ENCODE measurements at regions not wholly inside any gene's neighbourhood (a gene's known extent, or its start where the extent isn't known, plus 50 kb on each side); places are given as distances from the start of the nearest gene placed in this dataset.

DNA sequence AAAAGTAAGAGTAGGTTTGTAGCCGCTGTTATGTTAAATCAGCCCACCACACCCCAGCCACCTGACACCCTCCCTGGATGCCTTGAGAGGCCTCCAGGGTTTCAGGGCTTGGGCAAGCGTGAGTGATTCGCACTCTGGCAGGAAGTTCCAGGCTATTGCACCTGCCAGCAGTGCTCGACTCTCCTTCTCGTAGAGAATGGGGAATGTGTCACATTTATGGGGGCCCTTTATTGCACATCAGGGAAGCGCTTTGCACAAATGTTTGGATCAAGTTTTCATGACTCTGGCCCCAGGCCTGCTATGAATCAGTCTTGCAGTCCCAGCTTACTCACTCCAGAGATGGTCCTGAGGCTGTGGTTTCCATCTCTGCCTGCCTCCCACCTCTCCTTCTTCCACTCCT lies 66.1 kb upstream of the ADRA1B start:
- no peak for DNase-seq (ENCODE audit: low read depth, low spot score)

DNA sequence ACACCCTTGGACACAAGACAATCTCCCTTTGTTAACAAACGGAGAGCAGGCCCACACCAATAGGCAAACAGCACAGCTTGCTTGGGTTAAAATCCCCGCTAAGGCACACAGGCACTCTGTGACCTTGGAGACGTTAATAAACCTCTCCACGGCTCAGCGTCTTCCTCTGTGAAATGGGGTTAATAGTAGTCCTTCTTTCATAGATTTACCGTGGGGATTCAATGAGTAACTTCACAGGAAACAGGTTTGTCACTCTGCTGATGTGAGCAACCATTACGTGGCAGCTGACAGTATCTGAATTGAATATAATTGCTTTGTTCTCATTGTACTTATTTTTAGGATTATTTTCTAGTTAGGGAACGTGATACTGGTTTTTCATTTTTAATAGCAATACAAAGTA lies 65.2 kb upstream of the ADRA1B start:
- DNase-seq (ENCODE audit: low read depth, low spot score) = no peak

DNA sequence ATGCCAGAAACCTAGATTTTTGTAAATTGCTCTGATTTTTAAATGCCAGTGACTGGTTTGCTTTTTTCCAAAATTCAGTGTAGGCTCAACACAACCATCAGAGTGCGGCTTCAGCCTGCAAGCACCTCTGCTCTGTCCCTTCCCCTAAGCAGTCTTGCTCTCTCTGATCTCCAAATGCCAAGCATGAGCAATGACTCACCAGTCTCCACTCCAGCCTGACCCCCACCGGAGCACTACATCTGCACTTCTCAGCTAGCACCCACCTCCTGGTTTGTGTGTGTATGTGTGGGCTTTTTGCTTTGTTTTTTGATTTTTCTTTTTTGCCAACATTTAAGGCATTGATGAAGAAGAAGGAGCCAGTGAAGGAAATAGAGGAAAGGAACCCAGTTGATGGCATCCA lies 61.4 kb upstream of the ADRA1B start:
- DNase-seq (ENCODE audit: low read depth, low spot score) = no peak

DNA sequence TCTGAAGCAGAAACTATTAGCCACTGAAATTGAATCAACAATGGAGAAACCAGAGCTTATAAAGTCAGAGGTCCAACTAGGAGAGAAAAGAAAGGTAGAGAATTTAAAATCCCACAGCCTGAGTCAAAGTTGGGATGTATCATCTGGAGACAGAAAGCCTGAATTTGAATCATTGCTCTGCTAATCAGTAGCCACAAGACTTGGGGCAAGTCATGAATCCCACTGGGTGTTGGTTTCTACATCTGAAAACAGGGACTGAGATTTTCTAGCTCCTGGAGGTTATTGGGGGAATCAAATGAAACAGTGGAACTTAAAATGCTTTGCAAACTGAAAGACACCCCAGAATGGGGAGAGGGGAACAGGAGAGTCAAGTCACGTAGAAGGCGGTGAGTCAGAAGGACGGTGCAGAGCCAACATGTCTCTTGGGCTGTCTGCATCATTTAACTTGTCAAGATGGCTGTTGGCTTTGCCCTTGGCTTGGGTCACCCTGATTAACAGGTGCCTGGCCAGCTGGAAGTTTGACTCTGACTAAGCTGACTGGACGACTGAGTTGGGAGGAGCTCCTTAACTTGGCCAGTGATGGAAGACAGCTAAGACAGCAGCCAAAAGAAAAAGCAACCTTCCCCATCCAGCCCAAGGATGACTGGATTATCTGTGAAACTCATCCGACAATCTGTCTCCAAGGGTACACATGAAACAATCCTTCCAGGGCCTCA lies 60.6 kb upstream of the ADRA1B start:
- DNase-seq (ENCODE audit: low read depth, low spot score) = no peak

DNA sequence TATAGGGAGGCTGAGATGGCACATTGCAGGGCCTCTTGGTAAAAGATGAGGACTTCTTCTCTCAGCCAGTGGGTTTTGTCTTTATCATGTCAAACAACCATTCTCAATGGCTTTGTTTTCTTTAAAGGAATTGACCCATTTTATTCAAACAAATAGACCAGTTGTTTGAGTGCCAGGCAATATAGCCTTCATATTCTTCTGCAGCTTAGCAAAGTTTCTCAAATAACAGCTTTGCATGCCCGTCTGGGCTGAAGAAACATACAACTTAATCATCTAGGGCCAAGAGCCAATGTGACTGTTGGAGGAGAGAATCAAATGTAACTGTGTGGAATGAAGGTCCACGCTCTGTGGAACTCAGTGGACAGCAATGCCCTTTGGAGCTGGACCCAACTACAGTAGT lies 57.4 kb upstream of the ADRA1B start:
- no peak for DNase-seq (ENCODE audit: low read depth, low spot score)

DNA sequence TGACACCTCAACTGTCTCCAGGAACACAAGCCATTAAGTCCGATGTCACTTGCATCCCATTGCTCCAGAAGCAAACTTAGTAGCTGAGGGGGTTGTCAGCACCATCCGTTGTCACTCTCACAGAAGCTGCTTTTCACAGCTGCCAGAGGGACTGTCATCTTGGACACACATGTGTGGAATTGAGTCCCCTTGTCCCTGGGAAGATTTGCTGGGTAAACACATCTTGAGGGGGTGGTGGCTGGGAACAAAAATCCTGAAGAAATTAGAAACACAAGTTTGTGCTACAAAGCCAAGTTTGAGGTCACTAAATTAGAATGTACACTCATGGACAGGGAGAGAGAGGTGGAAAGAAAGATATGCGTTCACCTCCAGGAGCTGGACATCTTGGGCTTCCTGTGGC lies 55.2 kb upstream of the ADRA1B start:
- no peak for DNase-seq (ENCODE audit: low read depth, low spot score)

DNA sequence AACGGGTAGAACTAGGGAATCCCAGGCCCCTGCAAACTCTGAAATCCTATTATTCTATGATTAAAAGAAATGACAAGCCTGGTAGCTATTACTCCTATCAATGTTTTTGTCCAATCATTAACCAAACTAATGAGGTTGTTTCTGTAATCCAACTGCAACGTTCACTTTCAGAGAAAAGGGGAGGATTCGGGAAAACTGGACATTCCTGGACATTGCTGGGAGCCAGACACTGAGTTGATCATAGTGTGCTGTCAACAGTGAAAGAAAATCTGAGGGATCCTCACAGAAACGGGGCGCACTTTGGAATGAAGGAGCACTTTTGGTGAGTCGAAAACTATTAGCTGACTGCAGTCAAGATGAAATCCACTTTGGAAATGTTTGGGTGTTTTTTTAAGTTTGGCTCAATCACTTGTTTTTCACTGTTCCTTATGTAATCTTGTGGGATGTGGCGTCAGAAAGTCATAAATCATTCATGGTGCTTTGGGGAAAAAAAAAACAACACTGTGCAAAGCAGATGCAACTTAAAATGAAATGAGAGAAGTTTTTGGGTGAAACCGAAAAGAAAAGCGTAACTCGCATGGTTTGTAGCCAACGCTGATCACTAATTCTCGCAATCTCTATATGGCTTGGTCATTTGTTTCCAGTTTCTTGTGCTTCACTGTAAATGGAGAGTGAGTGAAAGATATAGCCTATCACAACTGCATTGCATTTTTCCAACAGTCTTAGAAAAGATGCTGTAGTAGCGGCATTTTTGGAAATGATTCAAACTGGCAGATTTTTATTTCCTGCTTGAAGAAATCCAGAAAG lies 51.2 kb upstream of the ADRA1B start:
- no peak for DNase-seq (ENCODE audit: low read depth, low spot score)

DNA sequence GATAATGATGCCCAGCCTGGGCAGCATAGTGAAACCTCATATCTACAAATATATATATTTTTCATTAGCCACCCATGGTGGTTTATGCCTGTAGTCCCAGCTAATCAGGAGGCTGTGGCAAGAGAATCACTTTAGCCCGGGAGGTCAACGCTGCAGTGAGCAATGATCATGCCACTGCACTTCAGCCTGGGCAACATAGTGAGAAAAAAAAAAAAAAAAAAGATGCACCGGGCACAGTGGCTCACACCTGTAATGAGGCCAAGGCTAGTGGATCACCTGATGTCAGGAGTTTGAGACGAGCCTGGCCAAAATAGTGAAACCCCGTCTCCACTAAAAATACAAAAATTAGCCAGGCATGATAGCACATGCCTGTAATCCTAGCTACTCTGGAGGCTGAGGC lies 50.2 kb upstream of the ADRA1B start:
- no peak for DNase-seq (ENCODE audit: low read depth, low spot score)
